PC-9 (cell line): ENCODE measurements at regions not wholly inside any gene's neighbourhood (a gene's known extent, or its start where the extent isn't known, plus 50 kb on each side); places are given as distances from the start of the nearest gene placed in this dataset.

Experiments used
- CTCF ChIP-seq: fragments of 200-600 bp; sonication (generic); conservative IDR thresholded peaks from 2 replicates; pipeline ENCODE4 v1.6.1; 2017; ENCODE audit warnings: mixed run types, antibody characterized with exemption, mild to moderate bottlenecking, moderate library complexity
- EZH2 ChIP-seq: fragments of 200-600 bp; sonication (generic); IDR thresholded peaks from 2 replicates; pipeline ENCODE4 v1.8.0; 2017; ENCODE audit warnings: antibody characterized with exemption, low read depth

DNA sequence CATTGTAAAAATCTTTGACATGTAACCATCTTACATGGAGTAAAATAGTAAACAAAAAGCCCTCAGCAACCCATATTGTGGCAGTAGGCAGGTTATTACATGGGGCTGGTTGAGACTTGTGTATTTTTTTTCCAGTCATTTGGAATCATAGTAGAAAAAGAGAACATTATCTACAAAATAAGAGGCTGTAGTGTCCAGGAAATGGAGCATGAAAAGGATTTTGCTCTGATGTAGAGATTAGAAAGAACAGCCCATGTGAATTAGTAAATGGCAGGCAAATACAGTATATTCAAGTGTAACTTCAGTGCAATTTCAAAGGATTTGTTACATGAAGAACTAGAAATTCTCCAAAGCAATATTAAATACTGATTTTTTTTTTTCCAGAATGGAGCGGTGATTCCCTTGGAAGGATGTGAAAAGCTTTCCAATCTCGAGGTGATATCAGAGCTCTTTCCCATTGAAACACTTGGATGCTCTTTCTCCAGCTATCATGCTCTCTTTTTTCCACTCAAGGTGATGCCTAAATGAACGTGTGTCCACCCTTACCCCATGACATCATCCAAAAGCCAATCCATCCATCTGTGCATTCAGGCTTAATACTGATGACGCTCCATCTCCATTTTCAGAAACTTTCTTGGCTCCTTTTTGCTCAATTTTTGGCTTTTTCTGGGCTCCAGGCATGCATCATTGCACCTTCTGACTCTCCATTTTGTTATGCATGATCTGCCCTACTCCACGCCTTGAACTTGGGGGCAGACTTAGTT, 1034.7 kb downstream of the TYW1 start:
- no peak for TF ChIP-seq CTCF
- TF ChIP-seq EZH2, result no peak
